ENCODE measurements at regions not wholly inside any gene's neighbourhood (a gene's known extent, or its start where the extent isn't known, plus 50 kb on each side); places are given as distances from the start of the nearest gene placed in this dataset.
A peak's percentile ranks its signal among the peaks of the same experiment; 100 is the strongest.

DNA sequence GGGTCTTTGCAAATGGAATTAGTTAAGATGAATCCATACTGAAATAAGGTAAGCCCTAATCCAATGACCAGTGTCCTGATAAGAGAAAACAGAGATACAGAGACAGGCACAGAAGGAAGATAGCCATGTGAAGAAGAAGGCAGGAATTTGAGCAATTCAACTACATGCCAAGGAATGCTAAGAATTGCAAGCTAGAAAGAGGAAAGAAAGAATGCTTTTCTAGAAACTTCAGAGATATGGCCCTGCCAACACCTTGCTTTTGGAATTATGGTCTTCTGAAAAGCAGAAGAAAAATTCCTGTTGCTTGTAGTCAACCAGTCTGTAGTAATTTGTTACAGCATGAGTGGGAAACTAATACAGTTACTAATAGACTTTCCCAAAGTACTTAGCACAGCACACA, 111.3 kb downstream of the SLC17A6 start:
- H3K23me2 ChIP-seq (ENCODE audit: low read depth, low read length) = no peaks in the 10 kb centered on the region
- H3K79me1 ChIP-seq (ENCODE audit: low read depth, low read length) = no peaks in the 10 kb centered on the region
- H2AK5ac ChIP-seq (ENCODE audit: low read depth, low read length) = no peak overlapping the region
- no peak for DNase-seq (ENCODE audit: low read depth in 1 of 2, low spot score in 2 of 2)
- H3K27ac ChIP-seq (ENCODE audit: low read depth, low read length) = no peak overlapping the region
- no peak overlapping the region for H2BK15ac ChIP-seq (ENCODE audit: low read length)
- H3K27me3 ChIP-seq (replicated peaks in 1 of 4; ENCODE audit: control insufficient read depth in 3 of 4, extremely low read depth in 1 of 4, insufficient read depth in 3 of 4, low read length in 3 of 4) = peaks cover 0 to 2% (median 0%) of the 10 kb centered on the region in 4 experiments; a peak in 3 of 7 replicates
- TF ChIP-seq CBX5 (IDR thresholded peaks at IDR 0.05; ENCODE audit: low read depth, low read length) (no peak), TEAD4 (IDR thresholded peaks at IDR 0.05; ENCODE audit: low read depth, low read length) (peak; percentile 94), RNF2 (IDR thresholded peaks at IDR 0.05; ENCODE audit: borderline replicate concordance, low read depth, low read length, missing control alignments, poor library complexity, severe bottlenecking) (no peak), PHF8 (conservative IDR thresholded peaks at IDR 0.05; ENCODE audit: low read depth, low read length) (no peak), TAF1 (IDR thresholded peaks at IDR 0.05; ENCODE audit: low read depth, low read length) (no peak), ASH2L (IDR thresholded peaks at IDR 0.05; ENCODE audit: low read length) (no peak), EP300 (IDR thresholded peaks at IDR 0.05; ENCODE audit: borderline replicate concordance in 1 of 2, low read depth in 2 of 2, low read length in 2 of 2) (no peak), SAP30 (IDR thresholded peaks at IDR 0.05; ENCODE audit: insufficient read depth, insufficient replicate concordance, low read length) (no peak), POLR2AphosphoS5 (IDR thresholded peaks at IDR 0.05; ENCODE audit: low read depth, low read length) (no peak)
- no peak overlapping the region for H3K4ac ChIP-seq (replicated peaks; ENCODE audit: insufficient read length, low read depth, low read length)
- H3K4me2 ChIP-seq (ENCODE audit: insufficient read depth in 1 of 2, low read depth in 2 of 2, low read length in 2 of 2) = no peak overlapping the region
- no peak overlapping the region for H3K56ac ChIP-seq (replicated peaks; ENCODE audit: insufficient read length, low read depth, low read length)
- H2AFZ ChIP-seq (ENCODE audit: low read length) = no peak overlapping the region
- no peak overlapping the region for H2BK20ac ChIP-seq (ENCODE audit: low read length)
- no peak overlapping the region for H3K18ac ChIP-seq (ENCODE audit: extremely low read depth, low read length)
- no peak for FAIRE-seq
- no peak overlapping the region for H3K9ac ChIP-seq (replicated peaks in 1 of 4; ENCODE audit: extremely low read depth in 1 of 4, low read depth in 3 of 4, low read length in 3 of 4)
- POLR2A ChIA-PET (ENCODE audit: partially characterized antibody) = interaction anchor here (1.4 kb wide), 1 partner anchor 108 kb away, joined by 3 read pairs; no protein-coding TSS in a partner anchor
- no peak overlapping the region for H3K14ac ChIP-seq (ENCODE audit: insufficient read length)
- H3K79me2 ChIP-seq (ENCODE audit: control insufficient read depth in 1 of 2, insufficient read depth in 2 of 2, low read length in 2 of 2) = no peaks in the 10 kb centered on the region
- no peaks in the 10 kb centered on the region for H4K20me1 ChIP-seq (replicated peaks in 1 of 2; ENCODE audit: control insufficient read depth in 1 of 2, insufficient read depth in 2 of 2, low read length in 2 of 2)
- H4K8ac ChIP-seq (ENCODE audit: extremely low read depth, insufficient read depth, low read length) = no peak overlapping the region
- no peak overlapping the region for H2BK120ac ChIP-seq (replicated peaks; ENCODE audit: low read depth, low read length)
- H2BK12ac ChIP-seq (ENCODE audit: low read depth, low read length) = no peak overlapping the region
- no peaks in the 10 kb centered on the region for H3K9me3 ChIP-seq (ENCODE audit: insufficient read depth in 2 of 2, low read depth in 1 of 2, low read length in 1 of 2)
- no peaks in the 10 kb centered on the region for H3K36me3 ChIP-seq (ENCODE audit: control insufficient read depth in 2 of 4, insufficient read depth in 4 of 4, low read length in 3 of 4)
- no peak overlapping the region for H4K91ac ChIP-seq (replicated peaks; ENCODE audit: insufficient read length, low read length)
- no peak overlapping the region for H2BK5ac ChIP-seq (ENCODE audit: low read depth, low read length)
- CTCF ChIA-PET (ENCODE audit: partially characterized antibody) = no interaction called here
- no peak overlapping the region for H4K5ac ChIP-seq (ENCODE audit: insufficient read length, low read depth, low read length)
- H3K4me1 ChIP-seq (replicated peaks in 1 of 4; ENCODE audit: control insufficient read depth in 3 of 4, insufficient read depth in 4 of 4, low read length in 3 of 4) = peaks cover 0 to 2% (median 0%) of the 10 kb centered on the region in 4 experiments; a peak in 1 of 7 replicates
- H3K23ac ChIP-seq (ENCODE audit: insufficient read length) = no peak overlapping the region
- H3K4me3 ChIP-seq (ENCODE audit: extremely low read depth in 1 of 4, insufficient read depth in 2 of 4, low read depth in 3 of 4, low read length in 4 of 4) = no peak overlapping the region

All from H1 (cell line).